ENCODE measurements at regions not wholly inside any gene's neighbourhood (a gene's known extent, or its start where the extent isn't known, plus 50 kb on each side); places are given as distances from the start of the nearest gene placed in this dataset.

DNA sequence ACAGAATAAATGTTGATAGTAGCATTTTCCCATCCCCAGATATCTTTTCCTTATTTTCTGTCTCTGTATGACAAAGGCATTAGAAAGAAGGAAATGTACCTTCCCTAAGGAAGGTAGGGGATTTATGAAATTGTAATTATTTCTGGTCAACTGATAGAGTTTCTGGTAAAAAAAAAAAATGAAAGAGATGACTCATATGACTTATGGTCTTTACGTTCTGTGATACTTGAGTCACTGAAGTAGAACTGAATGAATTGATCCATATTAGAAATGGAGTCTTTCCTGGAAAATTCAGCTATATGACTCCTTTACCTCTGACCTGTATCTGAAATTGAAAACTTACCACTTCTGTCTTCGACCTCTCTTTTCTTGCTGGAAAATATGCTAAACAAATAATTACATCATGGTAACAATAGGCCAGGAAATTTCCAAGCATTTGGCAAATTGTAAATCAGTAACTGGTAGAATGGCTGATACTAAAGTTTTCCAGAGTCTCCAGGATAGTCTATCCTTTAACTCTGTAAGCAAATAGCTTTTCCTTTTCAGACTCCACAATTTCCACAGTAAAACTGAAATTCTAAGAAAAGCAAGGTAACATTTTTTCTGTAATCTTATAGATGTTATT is 364.3 kb upstream of the PTBP2 start:
- no peak overlapping the region for H3K4me3 ChIP-seq (ENCODE audit: low read depth in 2 of 2, low read length in 1 of 2)
- H3F3A ChIP-seq (replicated peaks; ENCODE audit: insufficient read depth), result peaks cover 5% of the 10 kb centered on the region
- H3K9me3 ChIP-seq, result no peaks in the 10 kb centered on the region
- DNase-seq, result no peak
- POLR2A ChIA-PET, result no interaction called here
- H3K4me1 ChIP-seq (ENCODE audit: control insufficient read depth in 1 of 2, insufficient read depth in 2 of 2, low read depth in 1 of 2, low read length in 1 of 2), result peaks cover 0 to 7% of the 10 kb centered on the region in 2 experiments; a peak in 1 of 4 replicates
- TF ChIP-seq TCF12 (IDR thresholded peaks at IDR 0.05) (no peak), JUND (IDR thresholded peaks at IDR 0.05) (0 out of 2 replicates have a peak, but pooled peaks have one; percentile 5)
- no peaks in the 10 kb centered on the region for H3K27me3 ChIP-seq (ENCODE audit: insufficient read depth)
- no peak overlapping the region for H3K4me2 ChIP-seq
- no peaks in the 10 kb centered on the region for H3K79me2 ChIP-seq (ENCODE audit: insufficient read depth)
- no peaks in the 10 kb centered on the region for H3K36me3 ChIP-seq (replicated peaks in 1 of 2; ENCODE audit: control insufficient read depth in 1 of 2, insufficient read depth in 2 of 2, low read length in 1 of 2)
- no peaks in the 10 kb centered on the region for H4K20me1 ChIP-seq (ENCODE audit: insufficient read depth)
- no peak overlapping the region for H2AFZ ChIP-seq (ENCODE audit: low read depth)
- no peak overlapping the region for H3K9ac ChIP-seq
- H3K9me2 ChIP-seq, result no peaks in the 10 kb centered on the region
- H3K27ac ChIP-seq (ENCODE audit: low read depth in 2 of 2, low read length in 1 of 2), result no peak overlapping the region
- 79% methylated on average over 2 of the region's 2 CpGs for WGBS (ENCODE audit: low lambda C conversion rate)
- CTCF ChIA-PET, result no interaction called here

- no peak for TF ChIP-seq RCOR1 (IDR thresholded peaks at IDR 0.05; ENCODE audit: low read length)
- TF ChIP-seq, protein P1, sequence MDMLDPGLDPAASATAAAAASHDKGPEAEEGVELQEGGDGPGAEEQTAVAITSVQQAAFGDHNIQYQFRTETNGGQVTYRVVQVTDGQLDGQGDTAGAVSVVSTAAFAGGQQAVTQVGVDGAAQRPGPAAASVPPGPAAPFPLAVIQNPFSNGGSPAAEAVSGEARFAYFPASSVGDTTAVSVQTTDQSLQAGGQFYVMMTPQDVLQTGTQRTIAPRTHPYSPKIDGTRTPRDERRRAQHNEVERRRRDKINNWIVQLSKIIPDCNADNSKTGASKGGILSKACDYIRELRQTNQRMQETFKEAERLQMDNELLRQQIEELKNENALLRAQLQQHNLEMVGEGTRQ (IDR thresholded peaks at IDR 0.05; ENCODE audit: borderline replicate concordance, low read depth, low read length), result no peak
- Histone ChIP-seq H3K27ac (ENCODE audit: low read depth in 2 of 2, low read length in 1 of 2) (no peak overlapping the region), H3K27me3 (ENCODE audit: insufficient read depth) (no peaks in the 10 kb centered on the region), H3F3A (replicated peaks; ENCODE audit: insufficient read depth) (peaks cover 11% of the 10 kb centered on the region), H3K9me3 (no peaks in the 10 kb centered on the region), H2AFZ (ENCODE audit: low read depth) (no peak overlapping the region), H3K9me2 (no peaks in the 10 kb centered on the region), H3K4me2 (no peak overlapping the region), H3K36me3 (replicated peaks in 1 of 2; ENCODE audit: control insufficient read depth in 1 of 2, insufficient read depth in 2 of 2, low read length in 1 of 2) (no peaks in the 10 kb centered on the region), H3K79me2 (ENCODE audit: insufficient read depth) (no peaks in the 10 kb centered on the region), H3K4me3 (ENCODE audit: low read depth in 2 of 2, low read length in 1 of 2) (no peak overlapping the region), H3K9ac (no peak overlapping the region), H3K4me1 (ENCODE audit: control insufficient read depth in 1 of 2, insufficient read depth in 2 of 2, low read depth in 1 of 2, low read length in 1 of 2) (peaks cover 0 to 10% of the 10 kb centered on the region in 2 experiments; a peak in 2 of 4 replicates), H4K20me1 (ENCODE audit: insufficient read depth) (no peaks in the 10 kb centered on the region)
- WGBS (ENCODE audit: low lambda C conversion rate), result 73% methylated on average over 3 of the region's 3 CpGs
- CTCF ChIA-PET, result no interaction called here
- POLR2A ChIA-PET, result no interaction called here
- no peak for DNase-seq
Measured at GRCh38 chr1:96358057-96358456, 363.5 kb upstream of the PTBP2 start.

- DNase-seq, result no peak
- Histone ChIP-seq H3K36me3 (replicated peaks in 1 of 2; ENCODE audit: control insufficient read depth in 1 of 2, insufficient read depth in 2 of 2, low read length in 1 of 2) (no peaks in the 10 kb centered on the region), H2AFZ (ENCODE audit: low read depth) (no peak overlapping the region), H3K27ac (ENCODE audit: low read depth in 2 of 2, low read length in 1 of 2) (no peak overlapping the region; a peak in 1 of 4 replicates), H3K4me1 (ENCODE audit: control insufficient read depth in 1 of 2, insufficient read depth in 2 of 2, low read depth in 1 of 2, low read length in 1 of 2) (peaks cover 0 to 27% of the 10 kb centered on the region in 2 experiments; a peak in 2 of 4 replicates), H4K20me1 (ENCODE audit: insufficient read depth) (no peaks in the 10 kb centered on the region), H3K79me2 (ENCODE audit: insufficient read depth) (no peaks in the 10 kb centered on the region), H3K9me2 (no peaks in the 10 kb centered on the region), H3K4me2 (no peak overlapping the region), H3K4me3 (ENCODE audit: low read depth in 2 of 2, low read length in 1 of 2) (no peak overlapping the region), H3F3A (replicated peaks; ENCODE audit: insufficient read depth) (peaks cover 23% of the 10 kb centered on the region), H3K27me3 (ENCODE audit: insufficient read depth) (no peaks in the 10 kb centered on the region), H3K9me3 (no peaks in the 10 kb centered on the region), H3K9ac (no peak overlapping the region)
- ChIA-PET POLR2A (no interaction called here), CTCF (no interaction called here)
- 91% methylated on average over 1 of the region's 1 CpG for WGBS (ENCODE audit: low lambda C conversion rate)
- no peak for TF ChIP-seq YY1 (IDR thresholded peaks at IDR 0.05; ENCODE audit: low read depth)
- peak; percentile 51 for TF ChIP-seq PBX3 (IDR thresholded peaks at IDR 0.05)
- TF ChIP-seq FOSL2 (IDR thresholded peaks at IDR 0.05; ENCODE audit: borderline replicate concordance, low read depth), result peak; percentile 11; the same call in 1 of the 2 replicates
- TF ChIP-seq MEF2A (IDR thresholded peaks at IDR 0.05; ENCODE audit: borderline replicate concordance, low read depth), result no peak
- TF ChIP-seq TCF12 (IDR thresholded peaks at IDR 0.05), result peak; percentile 82
- TF ChIP-seq FOXJ3 (CRISPR knock-in tag; IDR thresholded peaks at IDR 0.05), result no peak
Measured at GRCh38 chr1:96360036-96360795, 361.4 kb upstream of the PTBP2 start.

All from SK-N-SH (cell line).